ENCODE measurements at regions not wholly inside any gene's neighbourhood (a gene's known extent, or its start where the extent isn't known, plus 50 kb on each side); places are given as distances from the start of the nearest gene placed in this dataset.

- TF ChIP-seq E2F3 (CRISPR knock-in tag; IDR thresholded peaks at IDR 0.05) (no peak), MEF2D (tag; conservative IDR thresholded peaks at IDR 0.05; ENCODE audit: low read depth) (peak; percentile 36; the same call in 1 of the 2 replicates), ZNF175 (CRISPR knock-in tag; IDR thresholded peaks at IDR 0.05; ENCODE audit: low read depth) (peak; percentile 56; the same call in 1 of the 2 replicates), ZBED1 (IDR thresholded peaks at IDR 0.05) (no peak), PTRF (tag; IDR thresholded peaks at IDR 0.05) (0 out of 2 replicates have a peak, but pooled peaks have one; percentile 39), ZNF586 (CRISPR knock-in tag; conservative IDR thresholded peaks at IDR 0.05) (no peak), KAT7 (CRISPR knock-in tag; IDR thresholded peaks at IDR 0.05; ENCODE audit: borderline replicate concordance) (no peak), TEAD1 (CRISPR knock-in tag; IDR thresholded peaks at IDR 0.05) (peak in 1 of 2 experiments; percentile 77; a peak in 2 of 4 replicates), CUX1 (CRISPR knock-in tag; IDR thresholded peaks at IDR 0.05) (0 out of 2 replicates have a peak, but pooled peaks have one; percentile 65), BCL6 (CRISPR knock-in tag; IDR thresholded peaks at IDR 0.05) (peak; percentile 69), ZC3H8 (IDR thresholded peaks at IDR 0.05) (no peak), ZBTB17 (CRISPR knock-in tag; IDR thresholded peaks at IDR 0.05) (peak; percentile 60; the same call in 1 of the 2 replicates)
- TF ChIP-seq, protein P1, sequence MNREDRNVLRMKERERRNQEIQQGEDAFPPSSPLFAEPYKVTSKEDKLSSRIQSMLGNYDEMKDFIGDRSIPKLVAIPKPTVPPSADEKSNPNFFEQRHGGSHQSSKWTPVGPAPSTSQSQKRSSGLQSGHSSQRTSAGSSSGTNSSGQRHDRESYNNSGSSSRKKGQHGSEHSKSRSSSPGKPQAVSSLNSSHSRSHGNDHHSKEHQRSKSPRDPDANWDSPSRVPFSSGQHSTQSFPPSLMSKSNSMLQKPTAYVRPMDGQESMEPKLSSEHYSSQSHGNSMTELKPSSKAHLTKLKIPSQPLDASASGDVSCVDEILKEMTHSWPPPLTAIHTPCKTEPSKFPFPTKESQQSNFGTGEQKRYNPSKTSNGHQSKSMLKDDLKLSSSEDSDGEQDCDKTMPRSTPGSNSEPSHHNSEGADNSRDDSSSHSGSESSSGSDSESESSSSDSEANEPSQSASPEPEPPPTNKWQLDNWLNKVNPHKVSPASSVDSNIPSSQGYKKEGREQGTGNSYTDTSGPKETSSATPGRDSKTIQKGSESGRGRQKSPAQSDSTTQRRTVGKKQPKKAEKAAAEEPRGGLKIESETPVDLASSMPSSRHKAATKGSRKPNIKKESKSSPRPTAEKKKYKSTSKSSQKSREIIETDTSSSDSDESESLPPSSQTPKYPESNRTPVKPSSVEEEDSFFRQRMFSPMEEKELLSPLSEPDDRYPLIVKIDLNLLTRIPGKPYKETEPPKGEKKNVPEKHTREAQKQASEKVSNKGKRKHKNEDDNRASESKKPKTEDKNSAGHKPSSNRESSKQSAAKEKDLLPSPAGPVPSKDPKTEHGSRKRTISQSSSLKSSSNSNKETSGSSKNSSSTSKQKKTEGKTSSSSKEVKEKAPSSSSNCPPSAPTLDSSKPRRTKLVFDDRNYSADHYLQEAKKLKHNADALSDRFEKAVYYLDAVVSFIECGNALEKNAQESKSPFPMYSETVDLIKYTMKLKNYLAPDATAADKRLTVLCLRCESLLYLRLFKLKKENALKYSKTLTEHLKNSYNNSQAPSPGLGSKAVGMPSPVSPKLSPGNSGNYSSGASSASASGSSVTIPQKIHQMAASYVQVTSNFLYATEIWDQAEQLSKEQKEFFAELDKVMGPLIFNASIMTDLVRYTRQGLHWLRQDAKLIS (CRISPR knock-in tag; IDR thresholded peaks at IDR 0.05): no peak
- TF ChIP-seq, protein P2, sequence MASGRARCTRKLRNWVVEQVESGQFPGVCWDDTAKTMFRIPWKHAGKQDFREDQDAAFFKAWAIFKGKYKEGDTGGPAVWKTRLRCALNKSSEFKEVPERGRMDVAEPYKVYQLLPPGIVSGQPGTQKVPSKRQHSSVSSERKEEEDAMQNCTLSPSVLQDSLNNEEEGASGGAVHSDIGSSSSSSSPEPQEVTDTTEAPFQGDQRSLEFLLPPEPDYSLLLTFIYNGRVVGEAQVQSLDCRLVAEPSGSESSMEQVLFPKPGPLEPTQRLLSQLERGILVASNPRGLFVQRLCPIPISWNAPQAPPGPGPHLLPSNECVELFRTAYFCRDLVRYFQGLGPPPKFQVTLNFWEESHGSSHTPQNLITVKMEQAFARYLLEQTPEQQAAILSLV (tag; IDR thresholded peaks at IDR 0.05): peak; percentile 32; the same call in 1 of the 2 replicates
- TF ChIP-seq, protein P3, sequence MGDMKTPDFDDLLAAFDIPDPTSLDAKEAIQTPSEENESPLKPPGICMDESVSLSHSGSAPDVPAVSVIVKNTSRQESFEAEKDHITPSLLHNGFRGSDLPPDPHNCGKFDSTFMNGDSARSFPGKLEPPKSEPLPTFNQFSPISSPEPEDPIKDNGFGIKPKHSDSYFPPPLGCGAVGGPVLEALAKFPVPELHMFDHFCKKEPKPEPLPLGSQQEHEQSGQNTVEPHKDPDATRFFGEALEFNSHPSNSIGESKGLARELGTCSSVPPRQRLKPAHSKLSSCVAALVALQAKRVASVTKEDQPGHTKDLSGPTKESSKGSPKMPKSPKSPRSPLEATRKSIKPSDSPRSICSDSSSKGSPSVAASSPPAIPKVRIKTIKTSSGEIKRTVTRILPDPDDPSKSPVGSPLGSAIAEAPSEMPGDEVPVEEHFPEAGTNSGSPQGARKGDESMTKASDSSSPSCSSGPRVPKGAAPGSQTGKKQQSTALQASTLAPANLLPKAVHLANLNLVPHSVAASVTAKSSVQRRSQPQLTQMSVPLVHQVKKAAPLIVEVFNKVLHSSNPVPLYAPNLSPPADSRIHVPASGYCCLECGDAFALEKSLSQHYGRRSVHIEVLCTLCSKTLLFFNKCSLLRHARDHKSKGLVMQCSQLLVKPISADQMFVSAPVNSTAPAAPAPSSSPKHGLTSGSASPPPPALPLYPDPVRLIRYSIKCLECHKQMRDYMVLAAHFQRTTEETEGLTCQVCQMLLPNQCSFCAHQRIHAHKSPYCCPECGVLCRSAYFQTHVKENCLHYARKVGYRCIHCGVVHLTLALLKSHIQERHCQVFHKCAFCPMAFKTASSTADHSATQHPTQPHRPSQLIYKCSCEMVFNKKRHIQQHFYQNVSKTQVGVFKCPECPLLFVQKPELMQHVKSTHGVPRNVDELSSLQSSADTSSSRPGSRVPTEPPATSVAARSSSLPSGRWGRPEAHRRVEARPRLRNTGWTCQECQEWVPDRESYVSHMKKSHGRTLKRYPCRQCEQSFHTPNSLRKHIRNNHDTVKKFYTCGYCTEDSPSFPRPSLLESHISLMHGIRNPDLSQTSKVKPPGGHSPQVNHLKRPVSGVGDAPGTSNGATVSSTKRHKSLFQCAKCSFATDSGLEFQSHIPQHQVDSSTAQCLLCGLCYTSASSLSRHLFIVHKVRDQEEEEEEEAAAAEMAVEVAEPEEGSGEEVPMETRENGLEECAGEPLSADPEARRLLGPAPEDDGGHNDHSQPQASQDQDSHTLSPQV (IDR thresholded peaks at IDR 0.05): peak; percentile 89
These were observed 105.4 kb downstream of the ZNF429 start (continued) for GRCh38 chr19:21610787-21611186.

Data from K562 (cell line).